Ascending aorta (tissue), 2 donors: ENCODE measurements at regions not wholly inside any gene's neighbourhood (a gene's known extent, or its start where the extent isn't known, plus 50 kb on each side); places are given as distances from the start of the nearest gene placed in this dataset.

Source experiments
- DNase-seq, 2 donors: peaks; one replicate each; pipeline ENCODE4 v3.0.0-alpha.2; 2019; ENCODE audit warnings: low spot score in 2 of 2
- H3K27ac ChIP-seq, 2 donors: fragments of 200-600 bp; sonication (generic); one replicate each; pipeline ENCODE4 v1.5.1; 2016 to 2017; ENCODE audit warnings: mild to moderate bottlenecking in 1 of 2
- H3K27me3 ChIP-seq: fragments of 200-600 bp; sonication (generic); one replicate; pipeline ENCODE4 v1.5.1; 2017
- H3K36me3 ChIP-seq, 2 donors: fragments of 200-600 bp; sonication (generic); one replicate each; pipeline ENCODE4 v1.5.1; 2016
- H3K4me1 ChIP-seq, 2 donors: fragments of 200-600 bp; sonication (generic); one replicate each; pipeline ENCODE4 v1.5.1; 2016 to 2017; ENCODE audit warnings: mild to moderate bottlenecking in 1 of 2
- H3K4me3 ChIP-seq, 2 donors: fragments of 200-600 bp; sonication (generic); one replicate each; pipeline ENCODE4 v1.5.1; 2016 to 2017; ENCODE audit warnings: mild to moderate bottlenecking in 1 of 2
- H3K9me3 ChIP-seq, 2 donors: fragments of 200-600 bp; sonication (generic); one replicate each; pipeline ENCODE4 v1.5.1; 2016
- intact Hi-C: fragments of 100-400 bp; cut with DNase I; formaldehyde crosslinking; loops from one replicate; pipeline ENCODE4 v1.15.1; 2023
- TF ChIP-seq, protein P1 (sequence below), 3 experiments: fragments of 200-600 bp in 2 of 3; fragments of 450-650 bp in 1 of 3; sonication (generic) in 2 of 3; IDR thresholded peaks; one replicate each; pipeline ENCODE4 v1.5.1; 2016 to 2019; ENCODE audit warnings: antibody characterized with exemption in 3 of 3, mild to moderate bottlenecking in 1 of 3, moderate library complexity in 1 of 3

- intact Hi-C loops, result no loop called here
- no peaks in the 10 kb centered on the region for H3K4me1 ChIP-seq
Measured at GRCh38 chr4:115361781-115362180, 248.4 kb upstream of the NDST4 start.

DNA sequence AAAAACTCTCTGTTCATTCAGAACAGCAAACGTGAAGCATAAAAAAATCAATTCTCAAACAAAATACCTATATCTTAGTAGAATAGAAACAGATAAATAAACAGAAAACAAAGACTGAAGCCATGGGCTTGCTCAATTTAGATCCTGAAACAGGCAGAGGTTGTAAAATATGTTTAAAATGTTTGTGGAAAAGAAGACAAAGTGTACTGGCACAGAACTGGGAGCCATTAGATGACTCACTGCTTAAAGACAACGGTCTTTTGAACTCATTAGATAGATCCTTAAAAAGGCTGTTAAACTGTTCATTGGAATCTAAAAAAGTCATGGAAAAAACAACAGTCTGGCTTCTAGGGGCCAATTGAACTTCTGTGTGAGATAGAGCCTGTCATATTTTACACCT lies 247.0 kb upstream of the NDST4 start:
- H3K36me3 ChIP-seq, result no peaks in the 10 kb centered on the region
- intact Hi-C loops, result no loop called here
- H3K9me3 ChIP-seq, result peaks cover 0 to 2% of the 10 kb centered on the region in 2 donors
- TF ChIP-seq, protein P1, sequence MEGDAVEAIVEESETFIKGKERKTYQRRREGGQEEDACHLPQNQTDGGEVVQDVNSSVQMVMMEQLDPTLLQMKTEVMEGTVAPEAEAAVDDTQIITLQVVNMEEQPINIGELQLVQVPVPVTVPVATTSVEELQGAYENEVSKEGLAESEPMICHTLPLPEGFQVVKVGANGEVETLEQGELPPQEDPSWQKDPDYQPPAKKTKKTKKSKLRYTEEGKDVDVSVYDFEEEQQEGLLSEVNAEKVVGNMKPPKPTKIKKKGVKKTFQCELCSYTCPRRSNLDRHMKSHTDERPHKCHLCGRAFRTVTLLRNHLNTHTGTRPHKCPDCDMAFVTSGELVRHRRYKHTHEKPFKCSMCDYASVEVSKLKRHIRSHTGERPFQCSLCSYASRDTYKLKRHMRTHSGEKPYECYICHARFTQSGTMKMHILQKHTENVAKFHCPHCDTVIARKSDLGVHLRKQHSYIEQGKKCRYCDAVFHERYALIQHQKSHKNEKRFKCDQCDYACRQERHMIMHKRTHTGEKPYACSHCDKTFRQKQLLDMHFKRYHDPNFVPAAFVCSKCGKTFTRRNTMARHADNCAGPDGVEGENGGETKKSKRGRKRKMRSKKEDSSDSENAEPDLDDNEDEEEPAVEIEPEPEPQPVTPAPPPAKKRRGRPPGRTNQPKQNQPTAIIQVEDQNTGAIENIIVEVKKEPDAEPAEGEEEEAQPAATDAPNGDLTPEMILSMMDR (IDR thresholded peaks at IDR 0.05), result no peak
- no peaks in the 10 kb centered on the region for H3K4me1 ChIP-seq
- no peak overlapping the region for H3K27ac ChIP-seq
- DNase-seq, result no peak
- no peaks in the 10 kb centered on the region for H3K27me3 ChIP-seq
- no peak overlapping the region for H3K4me3 ChIP-seq

More at GRCh38 chr4:115361781-115362180, 248.4 kb upstream of the NDST4 start:
- Histone ChIP-seq H3K9me3 (peaks cover 0 to 2% of the 10 kb centered on the region in 2 donors), H3K36me3 (no peaks in the 10 kb centered on the region), H3K4me3 (no peak overlapping the region), H3K27ac (no peak overlapping the region), H3K27me3 (no peaks in the 10 kb centered on the region)
- TF ChIP-seq, protein P1 (IDR thresholded peaks at IDR 0.05), result no peak
- no peak for DNase-seq

- intact Hi-C loops, result no loop called here
- no peak overlapping the region for H3K4me3 ChIP-seq
- H3K27ac ChIP-seq, result no peak overlapping the region
- H3K9me3 ChIP-seq, result peaks cover 0 to 17% of the 10 kb centered on the region in 2 donors
- TF ChIP-seq, protein P1 (IDR thresholded peaks at IDR 0.05), result no peak
- H3K4me1 ChIP-seq, result no peaks in the 10 kb centered on the region
- H3K36me3 ChIP-seq, result no peaks in the 10 kb centered on the region
- no peaks in the 10 kb centered on the region for H3K27me3 ChIP-seq
- DNase-seq, result no peak
Measured at GRCh38 chr4:115357776-115358175, 244.4 kb upstream of the NDST4 start.

- Histone ChIP-seq H3K27ac (no peak overlapping the region), H3K4me1 (no peaks in the 10 kb centered on the region), H3K9me3 (peaks cover 0 to 19% of the 10 kb centered on the region in 2 donors), H3K27me3 (no peaks in the 10 kb centered on the region), H3K36me3 (no peaks in the 10 kb centered on the region), H3K4me3 (no peak overlapping the region)
- TF ChIP-seq, protein P1 (IDR thresholded peaks at IDR 0.05), result no peak
- DNase-seq, result no peak
- intact Hi-C loops, result no loop called here
Measured at GRCh38 chr4:115356176-115356575, 242.8 kb upstream of the NDST4 start.

DNA sequence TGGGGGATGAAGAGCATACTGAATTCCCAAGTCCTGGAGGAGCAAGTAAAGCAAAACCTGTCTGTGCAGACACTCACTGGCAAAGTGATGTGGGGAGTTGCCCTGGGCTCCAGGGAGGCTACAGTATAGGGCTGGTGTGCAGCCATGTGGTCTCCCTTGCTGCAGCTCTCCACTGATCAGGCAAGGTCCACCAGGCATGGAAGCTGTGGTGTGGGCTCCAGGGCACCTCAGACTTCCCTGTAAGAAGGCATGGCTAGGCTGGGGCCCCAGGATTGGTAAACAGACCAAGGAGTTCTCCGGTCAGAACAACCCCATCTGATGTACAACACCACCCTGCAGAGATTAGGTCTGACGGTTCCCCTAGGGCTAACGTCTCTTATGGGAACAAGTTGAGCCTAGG lies 241.9 kb upstream of the NDST4 start:
- no peaks in the 10 kb centered on the region for H3K36me3 ChIP-seq
- H3K4me3 ChIP-seq, result no peak overlapping the region
- H3K4me1 ChIP-seq, result no peaks in the 10 kb centered on the region
- intact Hi-C loops, result no loop called here
- no peak for DNase-seq
- H3K27ac ChIP-seq, result no peak overlapping the region
- peaks cover 0 to 19% of the 10 kb centered on the region in 2 donors for H3K9me3 ChIP-seq
- no peaks in the 10 kb centered on the region for H3K27me3 ChIP-seq
- TF ChIP-seq, protein P1 (IDR thresholded peaks at IDR 0.05), result no peak

DNA sequence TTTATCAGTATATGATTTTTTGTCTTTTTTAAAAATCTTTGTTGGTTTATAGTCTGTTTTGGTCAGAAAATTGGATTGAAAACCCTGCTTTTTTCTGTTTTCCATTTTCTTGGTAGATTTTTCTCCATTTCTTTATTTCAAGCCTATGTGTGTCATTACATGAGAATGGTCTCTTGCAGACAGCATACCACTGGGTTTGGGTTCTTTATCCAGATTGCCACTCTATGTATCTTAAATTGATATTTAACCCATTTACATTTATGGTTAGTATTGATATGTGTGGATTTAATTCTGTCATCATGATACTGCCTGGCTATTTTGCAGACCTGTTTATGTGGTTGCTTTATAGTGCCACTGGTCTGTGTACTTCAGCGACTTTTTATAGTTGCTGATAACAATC lies 239.9 kb upstream of the NDST4 start:
- Histone ChIP-seq H3K36me3 (no peaks in the 10 kb centered on the region), H3K4me1 (no peaks in the 10 kb centered on the region), H3K27me3 (no peaks in the 10 kb centered on the region), H3K4me3 (no peak overlapping the region), H3K27ac (no peak overlapping the region), H3K9me3 (peaks cover 0 to 17% of the 10 kb centered on the region in 2 donors)
- intact Hi-C loops, result no loop called here
- TF ChIP-seq, protein P1 (IDR thresholded peaks at IDR 0.05), result no peak
- DNase-seq, result no peak
